Activated T-cell treated with anti-CD3 and anti-CD28 coated beads, Interleukin-2, amount 50 U/mL, for 72 hours (primary cell): ENCODE measurements at regions not wholly inside any gene's neighbourhood (a gene's known extent, or its start where the extent isn't known, plus 50 kb on each side); places are given as distances from the start of the nearest gene placed in this dataset.

Experiments used
- ATAC-seq, 2 donors: fragments of 150-1000 bp; cut with Tn5 transposase; replicated peaks in 1 of 2; 2 replicates each; pipeline ENCODE4 v1.10.0; 2021; ENCODE audit warnings: moderate library complexity in 2 of 2, mild to moderate bottlenecking in 1 of 2
- DNase-seq, 2 donors: peaks; one replicate each; pipeline ENCODE4 v3.0.0; 2021 to 2022; ENCODE audit warnings: mixed read lengths in 1 of 2
- H3K27ac Mint-ChIP-seq: one replicate; pipeline ENCODE4 v1.8.0; 2022; ENCODE audit warnings: mild to moderate bottlenecking, moderate library complexity, mixed read lengths
- H3K27me3 Mint-ChIP-seq: one replicate; pipeline ENCODE4 v1.8.0; 2022; ENCODE audit warnings: low read depth, mixed read lengths
- H3K36me3 Mint-ChIP-seq, 2 donors: one replicate each; pipeline ENCODE4 v1.8.0; 2022; ENCODE audit warnings: mixed read lengths in 2 of 2, mild to moderate bottlenecking in 1 of 2; ENCODE audit not compliant: insufficient read depth in 2 of 2
- H3K4me1 Mint-ChIP-seq: one replicate; pipeline ENCODE4 v1.8.0; 2022; ENCODE audit warnings: low read depth, mixed read lengths
- H3K4me3 Mint-ChIP-seq, 2 donors: one replicate each; pipeline ENCODE4 v1.8.0; 2022; ENCODE audit warnings: mild to moderate bottlenecking in 2 of 2, mixed read lengths in 2 of 2, moderate library complexity in 2 of 2
- H3K9me3 Mint-ChIP-seq, 2 donors: one replicate each; pipeline ENCODE4 v1.8.0; 2022; ENCODE audit warnings: mixed read lengths in 2 of 2

GRCh38 chr12:32052212-32052713 lies 54.4 kb upstream of the BICD1 start:
- H3K9me3 Mint-ChIP-seq: peaks cover 0 to 4% of the 10 kb centered on the region in 2 donors
- no peak overlapping the region for H3K27ac Mint-ChIP-seq
- H3K27me3 Mint-ChIP-seq: no peaks in the 10 kb centered on the region
- no peak overlapping the region for H3K4me3 Mint-ChIP-seq
- ATAC-seq (no peak), DNase-seq (no peak)
- H3K36me3 Mint-ChIP-seq: peaks cover 3 to 5% of the 10 kb centered on the region in 2 donors
- H3K4me1 Mint-ChIP-seq: no peaks in the 10 kb centered on the region

GRCh38 chr12:32053881-32054624 lies 52.6 kb upstream of the BICD1 start:
- ATAC-seq (peak; percentile 54 to 66), DNase-seq (no peak)
- Mint-ChIP-seq H3K36me3 (peaks cover 3 to 5% of the 10 kb centered on the region in 2 donors), H3K27ac (no peak overlapping the region), H3K4me1 (peaks cover under 1% of the 10 kb centered on the region), H3K9me3 (peaks cover 0 to 4% of the 10 kb centered on the region in 2 donors), H3K4me3 (no peak overlapping the region), H3K27me3 (no peaks in the 10 kb centered on the region)
